IMR-90 (cell line): ENCODE measurements at regions not wholly inside any gene's neighbourhood (a gene's known extent, or its start where the extent isn't known, plus 50 kb on each side); places are given as distances from the start of the nearest gene placed in this dataset.

ENCODE experiments used
- CEBPB ChIP-seq: IDR thresholded peaks from 2 replicates; pipeline ENCODE4 v1.6.1; 2012; ENCODE audit warnings: low read depth, low read length, improper control_type of control experiment
- CTCF ChIP-seq: conservative IDR thresholded peaks from 2 replicates; pipeline ENCODE4 v1.5.1; 2012; ENCODE audit warnings: mild to moderate bottlenecking, low read depth, low read length, improper control_type of control experiment
- POLR2A ChIP-seq: IDR thresholded peaks from 2 replicates; pipeline ENCODE4 v1.6.1; 2012; ENCODE audit warnings: mild to moderate bottlenecking, low read depth, low read length
- USF2 ChIP-seq: fragments of 150-350 bp; IDR thresholded peaks from 2 replicates; pipeline ENCODE4 v1.6.1; 2017; ENCODE audit warnings: mild to moderate bottlenecking, antibody characterized with exemption, low read length, low read depth

GRCh38 chr9:24398466-24398865 lies 147.2 kb downstream of the IZUMO3 start:
- TF ChIP-seq USF2 (no peak), CTCF (no peak), CEBPB (no peak), POLR2A (no peak)
